ENCODE measurements at regions not wholly inside any gene's neighbourhood (a gene's known extent, or its start where the extent isn't known, plus 50 kb on each side); places are given as distances from the start of the nearest gene placed in this dataset.

- H3K4me3 ChIP-seq (ENCODE audit: low read length in 2 of 2), result no peak overlapping the region
- ATAC-seq (ENCODE audit: low FRiP score), result no peak
- H3K27ac ChIP-seq (ENCODE audit: low read depth in 1 of 2, low read length in 2 of 2), result no peak overlapping the region
- DNase-seq, result no peak
- H3K27me3 ChIP-seq (ENCODE audit: control insufficient read depth in 1 of 2, insufficient read depth in 2 of 2, low read length in 1 of 2), result no peaks in the 10 kb centered on the region
- no peaks in the 10 kb centered on the region for H3K4me1 ChIP-seq (ENCODE audit: control insufficient read depth in 1 of 2, insufficient read depth in 2 of 2, low read length in 2 of 2)
- H3K9me3 ChIP-seq (ENCODE audit: control insufficient read depth, low read length), result no peaks in the 10 kb centered on the region
- 84 to 88% methylated on average over 7 of the region's 7 CpGs for WGBS, 2 donors
- no peaks in the 10 kb centered on the region for H3K36me3 ChIP-seq (ENCODE audit: control insufficient read depth in 1 of 2, insufficient read depth in 2 of 2, low read length in 1 of 2)
- intact Hi-C loops (cut with DNase I), result no loop called here
These were observed 201.7 kb upstream of the PRDM1 start for GRCh38 chr6:105884426-105884825.

DNA sequence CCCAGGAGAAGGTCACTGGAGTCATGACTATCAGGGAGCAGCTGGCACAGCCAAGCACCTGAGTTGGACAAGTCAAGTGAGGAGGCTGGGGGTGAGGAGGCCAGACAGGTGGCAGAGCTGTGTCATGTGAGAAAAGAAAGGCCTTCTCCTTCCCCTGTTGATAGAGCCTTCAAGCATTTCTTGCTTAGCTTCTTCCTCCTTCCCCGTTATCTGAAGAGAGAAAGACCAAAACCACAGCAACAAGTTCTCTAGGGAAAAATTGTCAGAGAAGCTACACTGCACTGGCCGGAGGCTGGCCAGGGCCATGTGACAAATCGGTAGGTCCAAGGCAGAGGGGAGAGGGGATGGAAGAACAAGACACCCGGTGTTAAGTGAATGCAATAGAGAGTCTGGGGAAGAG is 202.1 kb upstream of the PRDM1 start:
- Histone ChIP-seq H3K4me1 (ENCODE audit: control insufficient read depth in 1 of 2, insufficient read depth in 2 of 2, low read length in 2 of 2) (no peaks in the 10 kb centered on the region), H3K27ac (ENCODE audit: low read depth in 1 of 2, low read length in 2 of 2) (no peak overlapping the region), H3K27me3 (ENCODE audit: control insufficient read depth in 1 of 2, insufficient read depth in 2 of 2, low read length in 1 of 2) (no peaks in the 10 kb centered on the region), H3K36me3 (ENCODE audit: control insufficient read depth in 1 of 2, insufficient read depth in 2 of 2, low read length in 1 of 2) (no peaks in the 10 kb centered on the region), H3K4me3 (ENCODE audit: low read length in 2 of 2) (no peak overlapping the region), H3K9me3 (ENCODE audit: control insufficient read depth, low read length) (no peaks in the 10 kb centered on the region)
- WGBS, 2 donors, result 79 to 83% methylated on average over 4 of the region's 4 CpGs
- DNase-seq (no peak), ATAC-seq (ENCODE audit: low FRiP score) (no peak)
- intact Hi-C loops (cut with DNase I), result no loop called here

- no peak for DNase-seq
- no peak overlapping the region for H3K27ac ChIP-seq (ENCODE audit: low read depth in 1 of 2, low read length in 2 of 2)
- no peaks in the 10 kb centered on the region for H3K4me1 ChIP-seq (ENCODE audit: control insufficient read depth in 1 of 2, insufficient read depth in 2 of 2, low read length in 2 of 2)
- no peak overlapping the region for H3K4me3 ChIP-seq (ENCODE audit: low read length in 2 of 2)
- 87 to 88% methylated on average over 2 of the region's 2 CpGs for WGBS, 2 donors
- no peaks in the 10 kb centered on the region for H3K27me3 ChIP-seq (ENCODE audit: control insufficient read depth in 1 of 2, insufficient read depth in 2 of 2, low read length in 1 of 2)
- no peaks in the 10 kb centered on the region for H3K36me3 ChIP-seq (ENCODE audit: control insufficient read depth in 1 of 2, insufficient read depth in 2 of 2, low read length in 1 of 2)
- intact Hi-C loops (cut with DNase I), result no loop called here
- H3K9me3 ChIP-seq (ENCODE audit: control insufficient read depth, low read length), result no peaks in the 10 kb centered on the region
- ATAC-seq (ENCODE audit: low FRiP score), result no peak
These were observed 203.3 kb upstream of the PRDM1 start for GRCh38 chr6:105882828-105883227.

GRCh38 chr6:105882121-105882803 is 203.9 kb upstream of the PRDM1 start:
- 73 to 75% methylated on average over 2 of the region's 2 CpGs for WGBS, 2 donors
- no peak for ATAC-seq (ENCODE audit: low FRiP score)
- H3K27ac ChIP-seq (ENCODE audit: low read depth in 1 of 2, low read length in 2 of 2), result no peak overlapping the region
- intact Hi-C loops (cut with DNase I), result no loop called here
- H3K36me3 ChIP-seq (ENCODE audit: control insufficient read depth in 1 of 2, insufficient read depth in 2 of 2, low read length in 1 of 2), result no peaks in the 10 kb centered on the region
- H3K9me3 ChIP-seq (ENCODE audit: control insufficient read depth, low read length), result no peaks in the 10 kb centered on the region
- no peaks in the 10 kb centered on the region for H3K4me1 ChIP-seq (ENCODE audit: control insufficient read depth in 1 of 2, insufficient read depth in 2 of 2, low read length in 2 of 2)
- no peak overlapping the region for H3K4me3 ChIP-seq (ENCODE audit: low read length in 2 of 2)
- H3K27me3 ChIP-seq (ENCODE audit: control insufficient read depth in 1 of 2, insufficient read depth in 2 of 2, low read length in 1 of 2), result no peaks in the 10 kb centered on the region
- no peak for DNase-seq

DNA sequence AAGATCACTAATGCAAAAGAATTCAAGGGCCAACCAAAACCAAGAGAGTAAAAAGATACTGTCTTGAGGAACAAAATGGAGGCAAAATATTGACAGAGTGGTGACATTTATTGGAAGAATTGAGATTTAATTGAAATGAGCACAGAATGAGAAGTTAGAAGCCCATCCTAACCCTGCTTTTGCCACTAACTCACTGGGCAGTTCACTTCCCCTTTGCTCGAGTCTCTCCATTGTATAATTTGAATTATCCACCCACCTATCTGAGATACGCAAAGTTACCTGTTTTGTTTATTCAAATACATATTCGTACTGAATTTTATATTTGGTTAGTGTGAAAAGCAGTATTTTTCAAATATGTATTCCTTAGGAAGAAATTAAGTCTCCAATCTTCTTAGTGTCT is 204.5 kb upstream of the PRDM1 start:
- WGBS, 2 donors, result 88 to 90% methylated on average over 3 of the region's 3 CpGs
- Histone ChIP-seq H3K4me1 (ENCODE audit: control insufficient read depth in 1 of 2, insufficient read depth in 2 of 2, low read length in 2 of 2) (no peaks in the 10 kb centered on the region), H3K9me3 (ENCODE audit: control insufficient read depth, low read length) (no peaks in the 10 kb centered on the region), H3K36me3 (ENCODE audit: control insufficient read depth in 1 of 2, insufficient read depth in 2 of 2, low read length in 1 of 2) (no peaks in the 10 kb centered on the region), H3K27me3 (ENCODE audit: control insufficient read depth in 1 of 2, insufficient read depth in 2 of 2, low read length in 1 of 2) (no peaks in the 10 kb centered on the region), H3K27ac (ENCODE audit: low read depth in 1 of 2, low read length in 2 of 2) (no peak overlapping the region), H3K4me3 (ENCODE audit: low read length in 2 of 2) (no peak overlapping the region)
- ATAC-seq (ENCODE audit: low FRiP score), result no peak
- intact Hi-C loops (cut with DNase I), result no loop called here
- DNase-seq, result no peak

DNA sequence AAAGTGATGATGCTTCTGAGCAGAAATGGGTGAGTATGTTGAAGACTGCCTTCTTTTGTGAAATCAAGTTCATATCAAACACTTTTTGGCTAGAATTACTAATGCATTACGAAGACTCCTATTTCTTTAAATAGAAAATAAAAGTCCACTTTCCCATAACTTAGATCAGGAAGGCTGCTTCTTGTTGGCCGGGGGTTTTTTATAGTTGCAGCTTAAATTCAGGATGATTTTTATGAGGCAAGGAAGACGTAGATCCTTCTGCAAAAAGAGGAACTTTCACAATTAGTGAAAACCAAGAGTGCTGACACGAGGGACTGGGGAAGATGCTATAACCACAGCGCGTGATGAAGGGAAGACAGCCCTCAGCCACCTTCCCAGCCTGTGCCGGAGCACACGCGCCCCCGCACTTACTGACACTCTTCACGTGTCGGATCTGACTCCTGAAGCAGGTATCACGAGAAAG is 206.1 kb upstream of the PRDM1 start:
- intact Hi-C loops (cut with DNase I), result no loop called here
- Histone ChIP-seq H3K4me1 (ENCODE audit: control insufficient read depth in 1 of 2, insufficient read depth in 2 of 2, low read length in 2 of 2) (no peaks in the 10 kb centered on the region), H3K27ac (ENCODE audit: low read depth in 1 of 2, low read length in 2 of 2) (no peak overlapping the region)

DNA sequence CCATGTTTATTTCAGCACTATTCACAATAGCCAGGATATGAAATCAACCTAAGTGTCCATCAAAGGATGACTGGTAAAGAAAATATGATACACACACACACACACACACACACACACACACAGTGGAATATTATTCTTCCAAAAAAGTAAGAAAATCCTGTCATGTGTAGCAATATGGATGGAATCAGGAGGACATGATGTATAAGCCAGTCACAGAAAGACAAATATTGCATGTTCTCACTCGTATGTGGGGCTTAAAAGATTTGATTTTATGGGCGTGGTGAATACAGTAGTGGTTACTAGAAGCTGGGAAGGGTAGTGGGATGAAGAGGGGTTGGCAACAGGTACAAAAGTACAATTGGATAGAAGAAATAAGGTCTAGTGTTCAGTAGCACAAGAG is 207.0 kb upstream of the PRDM1 start:
- Histone ChIP-seq H3K36me3 (ENCODE audit: control insufficient read depth in 1 of 2, insufficient read depth in 2 of 2, low read length in 1 of 2) (no peaks in the 10 kb centered on the region), H3K27me3 (ENCODE audit: control insufficient read depth in 1 of 2, insufficient read depth in 2 of 2, low read length in 1 of 2) (no peaks in the 10 kb centered on the region), H3K27ac (ENCODE audit: low read depth in 1 of 2, low read length in 2 of 2) (no peak overlapping the region), H3K4me3 (ENCODE audit: low read length in 2 of 2) (no peak overlapping the region), H3K9me3 (ENCODE audit: control insufficient read depth, low read length) (no peaks in the 10 kb centered on the region), H3K4me1 (ENCODE audit: control insufficient read depth in 1 of 2, insufficient read depth in 2 of 2, low read length in 2 of 2) (no peaks in the 10 kb centered on the region)
- ATAC-seq (ENCODE audit: low FRiP score), result no peak
- WGBS, 2 donors, result 43 to 64% methylated on average over 2 of the region's 2 CpGs
- no peak for DNase-seq
- intact Hi-C loops (cut with DNase I), result no loop called here

More for the DNA sequence above, 206.1 kb upstream of the PRDM1 start:
- H3K4me3 ChIP-seq (ENCODE audit: low read length in 2 of 2), result no peak overlapping the region
- no peaks in the 10 kb centered on the region for H3K9me3 ChIP-seq (ENCODE audit: control insufficient read depth, low read length)
- 41 to 54% methylated on average over 13 of the region's 13 CpGs for WGBS, 2 donors
- H3K36me3 ChIP-seq (ENCODE audit: control insufficient read depth in 1 of 2, insufficient read depth in 2 of 2, low read length in 1 of 2), result no peaks in the 10 kb centered on the region
- DNase-seq, result peak in 1 of 2 donors; percentile 74
- H3K27me3 ChIP-seq (ENCODE audit: control insufficient read depth in 1 of 2, insufficient read depth in 2 of 2, low read length in 1 of 2), result no peaks in the 10 kb centered on the region
- ATAC-seq (ENCODE audit: low FRiP score), result no peak

DNA sequence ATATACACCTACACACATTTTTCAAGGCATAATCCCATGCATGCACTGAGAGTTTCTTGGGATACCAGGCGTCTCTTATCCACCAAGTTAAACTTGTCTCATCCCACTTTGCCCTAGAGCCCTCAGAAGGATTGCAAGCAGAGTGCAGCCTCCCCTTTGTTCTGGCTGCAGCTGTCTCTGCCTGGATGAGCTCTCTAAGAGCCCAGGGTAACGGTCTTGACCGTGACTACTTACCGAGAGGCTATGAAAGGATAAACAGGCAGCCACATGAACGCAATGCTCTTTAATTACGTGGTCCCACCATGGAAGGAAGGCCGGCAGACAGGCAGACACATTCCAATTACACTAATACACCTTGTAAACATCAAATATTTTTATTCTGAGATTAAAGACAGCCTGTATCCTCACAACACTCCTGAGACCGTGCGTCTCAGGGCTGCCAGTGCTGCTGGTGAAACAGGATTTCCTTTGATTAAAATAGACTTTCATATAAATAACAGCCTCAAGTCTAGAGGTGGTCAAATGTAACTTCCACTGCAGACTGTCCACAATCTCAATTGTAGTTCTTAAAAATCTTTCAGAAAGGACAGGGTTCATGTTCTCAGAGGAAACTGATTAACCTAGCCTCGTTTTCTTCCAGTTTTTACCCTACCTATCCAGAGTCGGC is 210.0 kb upstream of the PRDM1 start:
- no peak for ATAC-seq (ENCODE audit: low FRiP score)

More for the DNA sequence above, 210.0 kb upstream of the PRDM1 start:
- H3K27me3 ChIP-seq (ENCODE audit: control insufficient read depth in 1 of 2, insufficient read depth in 2 of 2, low read length in 1 of 2), result no peaks in the 10 kb centered on the region
- no peak overlapping the region for H3K4me3 ChIP-seq (ENCODE audit: low read length in 2 of 2)
- H3K27ac ChIP-seq (ENCODE audit: low read depth in 1 of 2, low read length in 2 of 2), result no peak overlapping the region
- intact Hi-C loops (cut with DNase I), result no loop called here
- no peak for DNase-seq
- H3K4me1 ChIP-seq (ENCODE audit: control insufficient read depth in 1 of 2, insufficient read depth in 2 of 2, low read length in 2 of 2), result no peaks in the 10 kb centered on the region
- H3K36me3 ChIP-seq (ENCODE audit: control insufficient read depth in 1 of 2, insufficient read depth in 2 of 2, low read length in 1 of 2), result no peaks in the 10 kb centered on the region
- no peaks in the 10 kb centered on the region for H3K9me3 ChIP-seq (ENCODE audit: control insufficient read depth, low read length)
- 60 to 72% methylated on average over 11 of the region's 11 CpGs for WGBS, 2 donors

Measured in aorta (tissue), 5 donors.